Peyer's patch (tissue), 4 donors: ENCODE measurements at regions not wholly inside any gene's neighbourhood (a gene's known extent, or its start where the extent isn't known, plus 50 kb on each side); places are given as distances from the start of the nearest gene placed in this dataset.

Experiments
- CTCF ChIP-seq, 6 experiments: fragments of 450-650 bp in 4 of 6; fragments of 200-600 bp in 2 of 6; sonication (generic) in 1 of 6; IDR thresholded peaks; one replicate each; pipeline ENCODE4 v1.5.1; 2017 to 2019; ENCODE audit warnings: antibody characterized with exemption in 6 of 6, mild to moderate bottlenecking in 3 of 6, moderate library complexity in 1 of 6
- POLR2A ChIP-seq, 2 donors: fragments of 450-650 bp; IDR thresholded peaks; one replicate each; pipeline ENCODE4 v1.5.1; 2017; ENCODE audit warnings: antibody characterized with exemption in 2 of 2, mild to moderate bottlenecking in 2 of 2, moderate library complexity in 2 of 2

GRCh38 chr1:60791226-60791625 is 291.1 kb upstream of the NFIA start:
- TF ChIP-seq CTCF (IDR thresholded peaks at IDR 0.05) (no peak), POLR2A (IDR thresholded peaks at IDR 0.05) (no peak)
